PC-9 (cell line): ENCODE measurements at regions not wholly inside any gene's neighbourhood (a gene's known extent, or its start where the extent isn't known, plus 50 kb on each side); places are given as distances from the start of the nearest gene placed in this dataset.

ENCODE experiments used
- BruUV-seq: library from RNA; stranded (reverse); fragments of 400-500 nt; replicated peaks from 2 replicates; lab custom pipeline; 2021; lab: Mats Ljungman, UMichigan
- CTCF ChIA-PET: fragments of 300-600 bp; sonication (Branson Sonifier 250); formaldehyde crosslinking; loops from one replicate; lab custom pipeline; 2022; ENCODE audit warnings: antibody characterized with exemption; lab: Charles Lee
- POLR2A ChIA-PET: fragments of 300-600 bp; sonication (Branson Sonifier 250); formaldehyde crosslinking; loops from one replicate; lab custom pipeline; 2022; ENCODE audit warnings: antibody characterized with exemption; ENCODE audit not compliant: unreplicated experiment; lab: Charles Lee
- DNase-seq, 2 experiments: peaks; one replicate each; pipeline versions ENCODE4 v3.0.0 to v3.0.0-alpha.2; 2015 to 2022; ENCODE audit warnings: mixed read lengths in 1 of 2
- H2AFZ ChIP-seq: fragments of 200-600 bp; sonication (generic); 2 replicates; pipeline ENCODE4 v1.8.1; 2017; ENCODE audit warnings: antibody characterized with exemption
- H3F3A ChIP-seq: fragments of 200-600 bp; sonication (generic); 2 replicates; pipeline ENCODE4 v1.8.1; 2017; ENCODE audit warnings: antibody characterized with exemption, mild to moderate bottlenecking, low read depth; ENCODE audit not compliant: insufficient read depth
- H3K27ac ChIP-seq: fragments of 200-600 bp; sonication (generic); 2 replicates; pipeline ENCODE4 v1.6.1; 2016; ENCODE audit warnings: mixed run types
- H3K27me3 ChIP-seq: fragments of 200-600 bp; sonication (generic); 2 replicates; pipeline ENCODE4 v1.6.1; 2016; ENCODE audit warnings: low read depth, mixed run types; ENCODE audit not compliant: insufficient read depth
- H3K36me3 ChIP-seq: fragments of 200-600 bp; sonication (generic); 2 replicates; pipeline ENCODE4 v1.6.1; 2016; ENCODE audit warnings: low read depth, mixed run types
- H3K4me1 ChIP-seq: fragments of 200-600 bp; sonication (generic); replicated peaks from 2 replicates; pipeline ENCODE4 v1.6.1; 2016; ENCODE audit warnings: mixed run types; ENCODE audit not compliant: insufficient read depth
- H3K4me2 ChIP-seq: fragments of 200-600 bp; sonication (generic); 2 replicates; pipeline ENCODE4 v1.6.1; 2017; ENCODE audit warnings: mixed run types
- H3K4me3 ChIP-seq: fragments of 200-600 bp; sonication (generic); 2 replicates; pipeline ENCODE4 v1.6.1; 2016; ENCODE audit warnings: mixed run types
- H3K79me2 ChIP-seq: fragments of 200-600 bp; sonication (generic); 2 replicates; pipeline ENCODE4 v1.6.1; 2017; ENCODE audit warnings: low read depth, mixed run types
- H3K9me2 ChIP-seq: fragments of 200-600 bp; sonication (generic); 2 replicates; pipeline ENCODE4 v1.8.1; 2017; ENCODE audit warnings: mild to moderate bottlenecking; ENCODE audit not compliant: insufficient read depth
- H3K9me3 ChIP-seq: fragments of 200-600 bp; sonication (generic); 2 replicates; pipeline ENCODE4 v1.8.1; 2016; ENCODE audit warnings: low read depth; ENCODE audit not compliant: insufficient read depth
- H4K20me1 ChIP-seq: fragments of 200-600 bp; sonication (generic); 2 replicates; pipeline ENCODE4 v1.8.1; 2017; ENCODE audit not compliant: insufficient read depth
- EZH2 ChIP-seq: fragments of 200-600 bp; sonication (generic); IDR thresholded peaks from 2 replicates; pipeline ENCODE4 v1.8.0; 2017; ENCODE audit warnings: antibody characterized with exemption, low read depth
- intact Hi-C: fragments of 100-400 bp; cut with micrococcal nuclease; formaldehyde crosslinking; loops from one replicate; pipeline ENCODE4 v1.10.0; 2022; ENCODE audit not compliant: unreplicated experiment
- TF ChIP-seq, protein P1 (sequence below): fragments of 200-600 bp; sonication (generic); conservative IDR thresholded peaks from 2 replicates; pipeline ENCODE4 v1.6.1; 2017; ENCODE audit warnings: mixed run types, antibody characterized with exemption, mild to moderate bottlenecking, moderate library complexity

DNA sequence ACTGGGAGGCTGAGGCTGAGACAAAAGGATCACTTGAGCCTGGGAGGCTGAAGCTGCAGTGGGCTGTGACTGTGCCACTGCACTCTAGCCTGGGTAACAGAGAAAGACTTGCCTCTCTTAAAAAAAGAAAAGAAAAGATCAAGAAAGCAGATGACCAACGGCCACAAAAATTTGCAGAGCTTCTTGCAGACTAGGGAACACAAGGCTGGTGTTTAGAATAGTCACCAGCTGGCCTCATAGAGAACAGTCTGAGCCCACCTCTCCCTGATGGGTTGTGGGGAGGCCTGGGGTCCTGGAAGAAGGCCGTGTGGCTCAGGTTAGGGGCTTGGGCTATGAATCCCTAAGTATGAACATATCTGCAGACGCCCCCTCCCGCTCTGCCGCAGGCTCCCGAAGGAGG lies 73.7 kb upstream of the MED9 start:
- Histone ChIP-seq H3K4me2 (no peak overlapping the region), H3F3A (no peaks in the 10 kb centered on the region), H3K9me3 (no peaks in the 10 kb centered on the region), H3K79me2 (no peaks in the 10 kb centered on the region), H4K20me1 (no peaks in the 10 kb centered on the region), H2AFZ (no peak overlapping the region), H3K27me3 (peaks cover 49% of the 10 kb centered on the region), H3K36me3 (no peaks in the 10 kb centered on the region), H3K27ac (no peak overlapping the region), H3K4me1 (peaks cover 1% of the 10 kb centered on the region; the same call in 1 of the 2 replicates), H3K9me2 (no peaks in the 10 kb centered on the region), H3K4me3 (no peak overlapping the region)
- DNase-seq: no peak
- BruUV-seq: no TSS peak
- ChIA-PET POLR2A (no interaction called here), CTCF (no interaction called here)
- intact Hi-C loops: no loop called here
- TF ChIP-seq EZH2: no peak
- TF ChIP-seq, protein P1, sequence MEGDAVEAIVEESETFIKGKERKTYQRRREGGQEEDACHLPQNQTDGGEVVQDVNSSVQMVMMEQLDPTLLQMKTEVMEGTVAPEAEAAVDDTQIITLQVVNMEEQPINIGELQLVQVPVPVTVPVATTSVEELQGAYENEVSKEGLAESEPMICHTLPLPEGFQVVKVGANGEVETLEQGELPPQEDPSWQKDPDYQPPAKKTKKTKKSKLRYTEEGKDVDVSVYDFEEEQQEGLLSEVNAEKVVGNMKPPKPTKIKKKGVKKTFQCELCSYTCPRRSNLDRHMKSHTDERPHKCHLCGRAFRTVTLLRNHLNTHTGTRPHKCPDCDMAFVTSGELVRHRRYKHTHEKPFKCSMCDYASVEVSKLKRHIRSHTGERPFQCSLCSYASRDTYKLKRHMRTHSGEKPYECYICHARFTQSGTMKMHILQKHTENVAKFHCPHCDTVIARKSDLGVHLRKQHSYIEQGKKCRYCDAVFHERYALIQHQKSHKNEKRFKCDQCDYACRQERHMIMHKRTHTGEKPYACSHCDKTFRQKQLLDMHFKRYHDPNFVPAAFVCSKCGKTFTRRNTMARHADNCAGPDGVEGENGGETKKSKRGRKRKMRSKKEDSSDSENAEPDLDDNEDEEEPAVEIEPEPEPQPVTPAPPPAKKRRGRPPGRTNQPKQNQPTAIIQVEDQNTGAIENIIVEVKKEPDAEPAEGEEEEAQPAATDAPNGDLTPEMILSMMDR: no peak

DNA sequence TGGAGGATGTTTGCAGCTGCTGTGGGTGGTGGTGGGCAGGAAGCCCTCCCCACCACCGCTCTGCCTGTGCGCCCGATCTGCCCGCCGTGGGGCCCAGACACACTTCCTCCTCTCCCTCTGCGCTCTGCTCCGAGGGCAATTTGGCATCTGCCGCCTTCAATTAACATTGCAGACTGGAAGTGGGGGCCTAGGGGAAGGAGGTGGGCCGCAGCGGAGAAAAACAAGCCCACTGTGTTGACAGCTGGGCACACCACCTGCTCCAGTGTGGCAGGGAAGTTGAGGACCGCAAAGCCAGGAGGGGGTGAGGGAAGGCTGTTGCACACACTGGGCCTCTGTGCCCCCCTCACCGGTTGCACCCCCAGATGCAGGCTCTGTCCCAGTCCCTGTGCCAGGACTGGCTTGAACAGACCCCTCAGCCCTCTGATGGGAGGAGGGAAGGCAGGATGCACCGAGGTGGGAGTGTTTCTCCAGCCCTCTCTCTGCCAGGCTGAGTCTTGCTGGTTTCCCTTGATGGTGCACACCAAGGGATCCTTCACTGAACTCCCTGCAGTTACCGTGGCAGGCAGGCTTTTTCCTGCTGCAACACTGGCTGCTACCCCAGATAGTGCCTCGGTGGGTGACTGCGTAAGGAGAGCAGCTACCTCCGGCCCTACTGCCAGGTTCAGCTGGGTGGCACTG lies 72.8 kb upstream of the MED9 start:
- Histone ChIP-seq H2AFZ (no peak overlapping the region), H3K36me3 (no peaks in the 10 kb centered on the region), H3K79me2 (no peaks in the 10 kb centered on the region), H3F3A (peaks cover 6% of the 10 kb centered on the region; the same call in 1 of the 2 replicates), H3K9me3 (no peaks in the 10 kb centered on the region), H3K27ac (no peak overlapping the region), H3K9me2 (no peaks in the 10 kb centered on the region), H3K4me3 (no peak overlapping the region), H3K27me3 (peaks cover 49% of the 10 kb centered on the region), H4K20me1 (no peaks in the 10 kb centered on the region), H3K4me2 (no peak overlapping the region), H3K4me1 (peaks cover 11% of the 10 kb centered on the region; the same call in 1 of the 2 replicates)
- DNase-seq: no peak
- no TSS peak for BruUV-seq
- TF ChIP-seq, protein P1: no peak
- no peak for TF ChIP-seq EZH2
- intact Hi-C loops: no loop called here
- ChIA-PET CTCF (no interaction called here), POLR2A (no interaction called here)

DNA sequence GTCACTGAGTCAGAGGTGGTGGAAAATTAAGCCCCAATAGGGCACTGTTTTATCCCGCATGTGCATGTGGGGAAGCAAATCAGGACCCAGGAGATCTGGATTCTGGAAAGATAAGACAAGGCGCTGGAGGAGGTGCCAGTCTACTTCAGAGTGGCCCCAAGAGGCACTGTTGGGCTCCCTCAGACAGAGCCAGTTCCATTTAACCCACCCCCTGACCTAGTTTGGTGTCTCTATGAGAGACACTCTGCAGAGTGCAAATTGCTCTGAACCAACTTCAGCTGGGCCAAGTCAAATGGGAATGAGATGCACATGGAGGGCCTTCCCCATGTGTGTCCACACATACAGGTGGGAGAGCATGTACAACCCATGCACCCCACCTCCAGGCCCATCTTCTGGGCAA lies 71.1 kb upstream of the MED9 start:
- intact Hi-C loops: no loop called here
- Histone ChIP-seq H3K27ac (no peak overlapping the region), H3K27me3 (peaks cover 39% of the 10 kb centered on the region), H3K4me2 (no peak overlapping the region), H4K20me1 (no peaks in the 10 kb centered on the region), H3K4me1 (peaks cover 11% of the 10 kb centered on the region; the same call in 1 of the 2 replicates), H3F3A (peaks cover 6% of the 10 kb centered on the region; the same call in 1 of the 2 replicates), H2AFZ (no peak overlapping the region), H3K4me3 (no peak overlapping the region), H3K36me3 (no peaks in the 10 kb centered on the region), H3K9me2 (no peaks in the 10 kb centered on the region), H3K79me2 (no peaks in the 10 kb centered on the region), H3K9me3 (no peaks in the 10 kb centered on the region)
- ChIA-PET CTCF (no interaction called here), POLR2A (no interaction called here)
- BruUV-seq: no TSS peak
- TF ChIP-seq EZH2: no peak
- TF ChIP-seq, protein P1: no peak
- DNase-seq: no peak
